Endothelial cell (in vitro differentiated cells): ENCODE measurements at regions not wholly inside any gene's neighbourhood (a gene's known extent, or its start where the extent isn't known, plus 50 kb on each side); places are given as distances from the start of the nearest gene placed in this dataset.

Experiments
- DNase-seq: peaks from one replicate; pipeline ENCODE4 v3.0.0; 2021; ENCODE audit warnings: low spot score
- H3K27ac Mint-ChIP-seq: one replicate; pipeline ENCODE4 v1.8.0; 2021; ENCODE audit warnings: mixed read lengths, inconsistent platforms; ENCODE audit not compliant: unreplicated experiment
- H3K27me3 Mint-ChIP-seq: one replicate; pipeline ENCODE4 v1.8.0; 2021; ENCODE audit warnings: mild to moderate bottlenecking, moderate library complexity, mixed read lengths, inconsistent platforms; ENCODE audit not compliant: unreplicated experiment
- H3K36me3 Mint-ChIP-seq: one replicate; pipeline ENCODE4 v1.8.0; 2021; ENCODE audit warnings: mild to moderate bottlenecking, low read depth, mixed read lengths, inconsistent platforms; ENCODE audit not compliant: unreplicated experiment
- H3K4me1 Mint-ChIP-seq: one replicate; pipeline ENCODE4 v1.8.0; 2021; ENCODE audit warnings: mild to moderate bottlenecking, mixed read lengths, inconsistent platforms; ENCODE audit not compliant: unreplicated experiment
- H3K4me3 Mint-ChIP-seq: one replicate; pipeline ENCODE4 v1.8.0; 2021; ENCODE audit warnings: mild to moderate bottlenecking, mixed read lengths, inconsistent platforms; ENCODE audit not compliant: unreplicated experiment
- H3K9me3 Mint-ChIP-seq: one replicate; pipeline ENCODE4 v1.8.0; 2021; ENCODE audit warnings: mixed read lengths, inconsistent platforms; ENCODE audit not compliant: unreplicated experiment
- CTCF ChIP-seq: fragments of 200-600 bp; sonication (generic); IDR thresholded peaks from one replicate; pipeline ENCODE4 v1.5.0; 2021; ENCODE audit warnings: antibody characterized with exemption; ENCODE audit not compliant: unreplicated experiment

- no peak for TF ChIP-seq CTCF
- no peaks in the 10 kb centered on the region for H3K27me3 Mint-ChIP-seq
- no peaks in the 10 kb centered on the region for H3K4me1 Mint-ChIP-seq
- no peaks in the 10 kb centered on the region for H3K9me3 Mint-ChIP-seq
- no peak for DNase-seq
- no peaks in the 10 kb centered on the region for H3K36me3 Mint-ChIP-seq
- H3K27ac Mint-ChIP-seq = no peak overlapping the region
- H3K4me3 Mint-ChIP-seq = no peak overlapping the region
Measured at GRCh38 chr4:136505020-136505419, 1027.3 kb downstream of the PCDH18 start.

- DNase-seq = no peak
- Mint-ChIP-seq H3K27ac (no peak overlapping the region), H3K27me3 (no peaks in the 10 kb centered on the region), H3K9me3 (no peaks in the 10 kb centered on the region), H3K4me1 (no peaks in the 10 kb centered on the region), H3K36me3 (no peaks in the 10 kb centered on the region), H3K4me3 (no peak overlapping the region)
- TF ChIP-seq CTCF = no peak
Measured at GRCh38 chr4:136495851-136496250, 1036.4 kb downstream of the PCDH18 start.

- H3K36me3 Mint-ChIP-seq = no peaks in the 10 kb centered on the region
- H3K27ac Mint-ChIP-seq = no peak overlapping the region
- TF ChIP-seq CTCF = no peak
- no peak for DNase-seq
- H3K9me3 Mint-ChIP-seq = no peaks in the 10 kb centered on the region
- H3K4me1 Mint-ChIP-seq = no peaks in the 10 kb centered on the region
- H3K4me3 Mint-ChIP-seq = no peak overlapping the region
- H3K27me3 Mint-ChIP-seq = no peaks in the 10 kb centered on the region
Measured at GRCh38 chr4:136495076-136495475, 1037.2 kb downstream of the PCDH18 start.

GRCh38 chr4:136489101-136489500 lies 1043.2 kb downstream of the PCDH18 start:
- no peak overlapping the region for H3K27ac Mint-ChIP-seq
- no peak for TF ChIP-seq CTCF
- DNase-seq = no peak
- H3K27me3 Mint-ChIP-seq = no peaks in the 10 kb centered on the region
- no peaks in the 10 kb centered on the region for H3K36me3 Mint-ChIP-seq
- no peaks in the 10 kb centered on the region for H3K4me1 Mint-ChIP-seq
- H3K4me3 Mint-ChIP-seq = no peak overlapping the region
- H3K9me3 Mint-ChIP-seq = no peaks in the 10 kb centered on the region

- no peak for TF ChIP-seq CTCF
- H3K27ac Mint-ChIP-seq = no peak overlapping the region
- no peak for DNase-seq
- H3K4me1 Mint-ChIP-seq = no peaks in the 10 kb centered on the region
- H3K27me3 Mint-ChIP-seq = no peaks in the 10 kb centered on the region
- H3K36me3 Mint-ChIP-seq = no peaks in the 10 kb centered on the region
- H3K9me3 Mint-ChIP-seq = no peaks in the 10 kb centered on the region
- H3K4me3 Mint-ChIP-seq = no peak overlapping the region
Measured at GRCh38 chr4:136484996-136485395, 1047.3 kb downstream of the PCDH18 start.
